Endothelial cell of umbilical vein (primary cell): ENCODE measurements at regions not wholly inside any gene's neighbourhood (a gene's known extent, or its start where the extent isn't known, plus 50 kb on each side); places are given as distances from the start of the nearest gene placed in this dataset. TPM values are rescaled to one million over a fixed set of nuclear protein-coding genes. Genes with fewer than 3 reads are reported as not detected.

Source experiments
- BruUV-seq: library from RNA; stranded (reverse); fragments of 400-500 nt; replicated peaks from 2 replicates; lab custom pipeline; 2021; lab: Mats Ljungman, UMichigan
- CTCF ChIA-PET: fragments of 300-600, 350-600 bp; sonication (Branson Sonifier 250); formaldehyde crosslinking; loops from one replicate; lab custom pipeline; 2021; ENCODE audit warnings: antibody characterized with exemption, inconsistent platforms; lab: Charles Lee
- POLR2A ChIA-PET: fragments of 300-600, 350-600 bp; sonication (Branson Sonifier 250); formaldehyde crosslinking; loops from one replicate; lab custom pipeline; 2021; ENCODE audit warnings: antibody characterized with exemption, inconsistent platforms; lab: Charles Lee
- DNase-seq: peaks from one replicate; pipeline ENCODE4 v3.0.0-alpha.2; 2011; ENCODE audit warnings: low read depth, low spot score
- FAIRE-seq: peaks from 2 replicates; lab custom pipeline; 2011; peaks lifted over from hg19 to GRCh38; lab: Jason Lieb, UNC
- H2AFZ ChIP-seq: 2 replicates; pipeline ENCODE4 v1.6.0; 2012; ENCODE audit warnings: low read depth, low read length, control low read depth, inconsistent platforms
- H3K27ac ChIP-seq: 2 replicates; pipeline ENCODE4 v1.5.1; 2011; ENCODE audit warnings: low read depth, mild to moderate bottlenecking, control low read depth, low read length, moderate library complexity; ENCODE audit not compliant: insufficient read depth
- H3K27me3 ChIP-seq, 2 experiments: 2 replicates each; pipeline versions ENCODE4 v1.6.0 to v1.6.1; 2011; ENCODE audit warnings: low read length in 2 of 2, mixed read lengths in 1 of 2; ENCODE audit not compliant: control insufficient read depth in 2 of 2, insufficient read depth in 2 of 2
- H3K36me3 ChIP-seq, 2 experiments: 2 replicates in 1 of 2; 3 replicates in 1 of 2; pipeline ENCODE4 v1.5.1; 2011; ENCODE audit warnings: low read length in 2 of 2, mild to moderate bottlenecking in 1 of 2, moderate library complexity in 1 of 2; ENCODE audit not compliant: control insufficient read depth in 2 of 2, insufficient read depth in 2 of 2; ENCODE audit errors: extremely low read depth in 1 of 2
- H3K4me1 ChIP-seq: 3 replicates; pipeline ENCODE4 v1.5.1; 2011; ENCODE audit warnings: mild to moderate bottlenecking, low read length; ENCODE audit not compliant: control insufficient read depth, insufficient read depth; ENCODE audit errors: extremely low read depth
- H3K4me2 ChIP-seq: 2 replicates; pipeline ENCODE4 v1.6.1; 2011; ENCODE audit warnings: low read length, control low read depth, mixed read lengths; ENCODE audit not compliant: insufficient read depth
- H3K4me3 ChIP-seq, 3 experiments: fragments of 200-600 bp in 1 of 3; sonication (generic), shearing (Covaris generic) in 1 of 3; replicated peaks in 1 of 3; 2 replicates each; pipeline ENCODE4 v1.5.1; 2011 to 2016; ENCODE audit warnings: control low read depth in 3 of 3, low read length in 3 of 3, mild to moderate bottlenecking in 2 of 3, inconsistent platforms in 1 of 3, low read depth in 1 of 3, moderate library complexity in 1 of 3; ENCODE audit not compliant: insufficient read depth in 1 of 3
- H3K79me2 ChIP-seq: 2 replicates; pipeline ENCODE4 v1.6.0; 2012; ENCODE audit warnings: low read length, inconsistent platforms; ENCODE audit not compliant: control insufficient read depth, insufficient read depth
- H3K9ac ChIP-seq: replicated peaks from 2 replicates; pipeline ENCODE3; 2011; ENCODE audit warnings: low read length, control low read depth; ENCODE audit not compliant: insufficient read depth; ENCODE audit errors: extremely low read depth
- H3K9me1 ChIP-seq: replicated peaks from 3 replicates; pipeline ENCODE4 v1.6.0; 2011; ENCODE audit warnings: mild to moderate bottlenecking, low read length; ENCODE audit not compliant: control insufficient read depth, insufficient read depth; ENCODE audit errors: extremely low read depth
- H3K9me3 ChIP-seq: replicated peaks from 2 replicates; pipeline ENCODE4 v1.5.1; 2012; ENCODE audit warnings: low read length, inconsistent platforms; ENCODE audit not compliant: control insufficient read depth, insufficient read depth
- H4K20me1 ChIP-seq: replicated peaks from 2 replicates; pipeline ENCODE3; 2011; ENCODE audit warnings: mild to moderate bottlenecking, low read length; ENCODE audit not compliant: control insufficient read depth, insufficient read depth; ENCODE audit errors: extremely low read depth
- CTCF ChIP-seq, 2 donors: IDR thresholded peaks; 1 replicate in 1 of 2; 2 replicates in 1 of 2; pipeline ENCODE4 v1.5.1; 2011; ENCODE audit warnings: low read length in 2 of 2, mild to moderate bottlenecking in 2 of 2, moderate library complexity in 2 of 2, control low read depth in 1 of 2, inconsistent platforms in 1 of 2, low read depth in 1 of 2; ENCODE audit not compliant: insufficient read depth in 1 of 2; ENCODE audit errors: extremely low read depth in 1 of 2
- EZH2 ChIP-seq: IDR thresholded peaks from 2 replicates; pipeline ENCODE4 v1.6.1; 2012; ENCODE audit warnings: borderline replicate concordance, low read depth, mild to moderate bottlenecking, moderate library complexity, low read length, inconsistent platforms; ENCODE audit not compliant: severe bottlenecking
- FOS ChIP-seq: IDR thresholded peaks from 2 replicates; pipeline ENCODE4 v1.6.1; 2011; ENCODE audit warnings: mild to moderate bottlenecking, low read length, moderate library complexity, borderline replicate concordance; ENCODE audit not compliant: insufficient read depth
- GATA2 ChIP-seq: IDR thresholded peaks from 2 replicates; pipeline ENCODE4 v1.7.0; 2011; ENCODE audit warnings: low read depth, mild to moderate bottlenecking, moderate library complexity, mixed read lengths, low read length; ENCODE audit not compliant: insufficient read length, insufficient read depth
- JUN ChIP-seq: IDR thresholded peaks from 2 replicates; pipeline ENCODE4 v1.6.1; 2011; ENCODE audit warnings: borderline replicate concordance, low read depth; ENCODE audit not compliant: insufficient read length, insufficient read depth
- MAX ChIP-seq: IDR thresholded peaks from 2 replicates; pipeline ENCODE4 v1.6.1; 2011; ENCODE audit not compliant: insufficient read depth, insufficient read length
- MYC ChIP-seq: IDR thresholded peaks from one replicate; pipeline ENCODE4 v1.6.1; 2011; ENCODE audit warnings: mild to moderate bottlenecking, low read depth, low read length
- POLR2A ChIP-seq: IDR thresholded peaks from 2 replicates; pipeline ENCODE4 v1.6.1; 2012; ENCODE audit warnings: low read depth, mild to moderate bottlenecking, control low read depth, low read length
- POLR2AphosphoS5 ChIP-seq: IDR thresholded peaks from 2 replicates; pipeline ENCODE4 v1.6.1; 2012; ENCODE audit warnings: low read depth, mild to moderate bottlenecking, control low read depth, low read length, moderate library complexity; ENCODE audit not compliant: insufficient read depth
- dilution Hi-C: fragments of 300-500 bp; cut with MboI; formaldehyde crosslinking; loops from one replicate; pipeline ENCODE4 v1.15.0; 2019; ENCODE audit warnings: low sequenced_read_pairs; ENCODE audit not compliant: extremely low pct_ligation_motif_present
- intact Hi-C: fragments of 100-400 bp; cut with micrococcal nuclease; formaldehyde crosslinking; loops from one replicate; pipeline ENCODE4 v1.10.0; 2022
- small RNA-seq: library from RNA; depleted of rRNA; stranded (forward); fragments of <200 nt; gene quantifications from one replicate; pipeline ENCODE3, GENCODE V24; 2012; ENCODE audit warnings: low replicate concordance, low read depth; ENCODE audit not compliant: insufficient read depth, insufficient read length

GRCh38 chr16:65172356-65172755, 50.5 kb upstream of the CDH11 start:
- dilution Hi-C loops (no loop called here), intact Hi-C loops (no loop called here)
- Histone ChIP-seq H3K27me3 (no peaks in the 10 kb centered on the region), H3K4me2 (no peak overlapping the region), H3K9me3 (no peaks in the 10 kb centered on the region), H3K79me2 (no peaks in the 10 kb centered on the region), H3K4me3 (no peak overlapping the region), H2AFZ (no peak overlapping the region), H3K9ac (no peak overlapping the region), H4K20me1 (no peaks in the 10 kb centered on the region), H3K4me1 (no peaks in the 10 kb centered on the region), H3K9me1 (no peaks in the 10 kb centered on the region), H3K27ac (no peak overlapping the region), H3K36me3 (no peaks in the 10 kb centered on the region)
- FAIRE-seq (no peak), DNase-seq (no peak)
- POLR2A ChIA-PET = no interaction called here
- CTCF ChIA-PET = no interaction called here
- TF ChIP-seq MAX (no peak), JUN (no peak), FOS (no peak), EZH2 (no peak), MYC (no peak), CTCF (IDR thresholded peaks at IDR 0.05; ENCODE audit: extremely low read depth in 1 of 2, insufficient read depth in 1 of 2, low read depth in 1 of 2, low read length in 2 of 2) (no peak), POLR2AphosphoS5 (no peak), GATA2 (no peak), POLR2A (no peak)
- no TSS peak for BruUV-seq

Small RNAs in the stretch of these regions (small RNA-seq; reads per million reads assigned to genes)
- gene AC025281.1 (not detected), gene RNA5SP428 (not detected)
